Stimulated activated naive CD4-positive, alpha-beta T cell (primary cell): ENCODE measurements at regions not wholly inside any gene's neighbourhood (a gene's known extent, or its start where the extent isn't known, plus 50 kb on each side); places are given as distances from the start of the nearest gene placed in this dataset.
A peak's percentile ranks its signal among the peaks of the same experiment; 100 is the strongest.
"Not testable (repeated sequence)": the region's sequence is repeated elsewhere in the genome, so short reads cannot be mapped to it uniquely, and the experiment has no call there.

Source experiments
- DNase-seq, 6 experiments: peaks; one replicate each; lab custom pipeline; 2025; lab: John Stamatoyannopoulos, UW

- no peak for DNase-seq
Observed at GRCh38 chr7:106749165-106749564, 88.2 kb upstream of the CCDC71L start.

GRCh38 chr7:106750773-106751172, 89.8 kb upstream of the CCDC71L start:
- no peak for DNase-seq

GRCh38 chr7:106752367-106752766, 91.4 kb upstream of the CCDC71L start:
- DNase-seq: no peak

GRCh38 chr7:106755024-106755423, 94.1 kb upstream of the CCDC71L start:
- not testable (repeated sequence) for DNase-seq

GRCh38 chr7:106755641-106756040, 94.7 kb upstream of the CCDC71L start:
- DNase-seq: no peak

GRCh38 chr7:106756071-106756470, 95.1 kb upstream of the CCDC71L start:
- no peak for DNase-seq

GRCh38 chr7:106756884-106757283, 95.9 kb upstream of the CCDC71L start:
- DNase-seq: no peak

GRCh38 chr7:106757846-106758245, 96.9 kb upstream of the CCDC71L start:
- no peak for DNase-seq

- DNase-seq: not testable (repeated sequence)
Observed at GRCh38 chr7:106762845-106763244, 101.9 kb upstream of the CCDC71L start.

- DNase-seq: no peak
Observed at GRCh38 chr7:106763717-106764116, 101.4 kb upstream of the PIK3CG start.

- no peak for DNase-seq
Observed at GRCh38 chr7:106765727-106766355, 99.2 kb upstream of the PIK3CG start.

- no peak for DNase-seq
Observed at GRCh38 chr7:106766551-106766950, 98.5 kb upstream of the PIK3CG start.

GRCh38 chr7:106767078-106767477, 98.0 kb upstream of the PIK3CG start:
- DNase-seq: peak in 2 of 6 experiments; percentile 25 to 35

GRCh38 chr7:106767498-106768323, 97.4 kb upstream of the PIK3CG start:
- peak in 2 of 6 experiments; percentile 9 to 35 for DNase-seq

GRCh38 chr7:106768324-106768751, 96.7 kb upstream of the PIK3CG start:
- peak in 1 of 6 experiments; percentile 24 for DNase-seq

GRCh38 chr7:106770191-106770590, 94.9 kb upstream of the PIK3CG start:
- no peak for DNase-seq

GRCh38 chr7:106772655-106773108, 92.4 kb upstream of the PIK3CG start:
- DNase-seq: no peak

GRCh38 chr7:106773228-106773627, 91.9 kb upstream of the PIK3CG start:
- no peak for DNase-seq

GRCh38 chr7:106773721-106774120, 91.4 kb upstream of the PIK3CG start:
- DNase-seq: no peak

GRCh38 chr7:106774213-106774767, 90.8 kb upstream of the PIK3CG start:
- DNase-seq: no peak

GRCh38 chr7:106774768-106775551, 90.1 kb upstream of the PIK3CG start:
- DNase-seq: no peak

GRCh38 chr7:106775552-106775936, 89.5 kb upstream of the PIK3CG start:
- no peak for DNase-seq
